Heart left ventricle (tissue), 16 donors: ENCODE measurements at regions not wholly inside any gene's neighbourhood (a gene's known extent, or its start where the extent isn't known, plus 50 kb on each side); places are given as distances from the start of the nearest gene placed in this dataset.

Experiments
- ATAC-seq, 4 donors: fragments of 200-7000 bp; cut with Tn5 transposase; one replicate each; pipeline ENCODE4 v1.9.1; 2020 to 2022; ENCODE audit warnings: moderate library complexity in 4 of 4, mild to moderate bottlenecking in 3 of 4, moderate number of reproducible peaks in 1 of 4
- DNase-seq, 5 donors: peaks; one replicate each; pipeline ENCODE4 v3.0.0-alpha.2; 2020
- H3K27ac ChIP-seq, 12 donors: fragments of 200-600 bp; sonication (generic) in 4 of 12; one replicate each; pipeline versions ENCODE4 v1.5.0 to v1.8.0; 2016 to 2022; ENCODE audit warnings: mild to moderate bottlenecking in 2 of 12
- H3K27me3 ChIP-seq, 9 donors: fragments of 200-600 bp; sonication (generic) in 2 of 9; one replicate each; pipeline versions ENCODE4 v1.5.1 to v1.8.0; 2016 to 2022; ENCODE audit warnings: mild to moderate bottlenecking in 3 of 9
- H3K36me3 ChIP-seq, 9 donors: fragments of 200-600 bp; sonication (generic) in 2 of 9; one replicate each; pipeline versions ENCODE4 v1.5.0 to v1.8.0; 2018 to 2022; ENCODE audit warnings: mild to moderate bottlenecking in 2 of 9
- H3K4me1 ChIP-seq, 12 donors: fragments of 200-600 bp; sonication (generic) in 4 of 12; one replicate each; pipeline versions ENCODE4 v1.5.0 to v1.8.0; 2016 to 2022; ENCODE audit warnings: mild to moderate bottlenecking in 3 of 12
- H3K4me3 ChIP-seq, 12 donors: fragments of 200-600 bp; sonication (generic) in 4 of 12; one replicate each; pipeline versions ENCODE4 v1.5.0 to v1.8.0; 2017 to 2022; ENCODE audit warnings: mild to moderate bottlenecking in 9 of 12, moderate library complexity in 4 of 12
- H3K9me3 ChIP-seq, 12 donors: fragments of 200-600 bp; sonication (generic) in 4 of 12; one replicate each; pipeline versions ENCODE4 v1.5.0 to v1.8.0; 2016 to 2022; ENCODE audit warnings: mild to moderate bottlenecking in 1 of 12
- CTCF ChIP-seq, 12 donors: fragments of 200-600 bp; sonication (generic) in 4 of 12; IDR thresholded peaks; one replicate each; pipeline versions ENCODE4 v1.5.0 to v1.8.0; 2018 to 2022; ENCODE audit warnings: antibody characterized with exemption in 12 of 12, mild to moderate bottlenecking in 5 of 12
- POLR2A ChIP-seq, 2 donors: fragments of 450-650 bp; IDR thresholded peaks; one replicate each; pipeline ENCODE4 v1.6.1; 2017; ENCODE audit warnings: antibody characterized with exemption in 2 of 2, mild to moderate bottlenecking in 2 of 2, moderate library complexity in 2 of 2
- WGBS, 4 donors: extraction: QIAGEN DNeasy Blood & Tissue Kit in 2 of 4; methylation state at CpG; one replicate each; pipeline versions ENCODE4 v1.1.5 to v1.1.7; 2013 to 2018; 5-methylcytosine and 5-hydroxymethylcytosine counted together
- intact Hi-C, 10 donors: fragments of 100-400 bp; cut with DNase I; formaldehyde crosslinking; loops; one replicate each; pipeline versions ENCODE4 v1.11.1 to v1.14.2; 2022
- donor health status: ischemic (EF 13 %, LVEDD 7.1; RV severe dilation, severe dysfunction).
- donor health status: healthy with polysubstance abuse.
- donor health status: DM: no; HTN: yes; CAD: no.
- donor health status: DM: no; HTN: no; CAD: no.
- donor health status: ischemic (EF 25% LVEDD 6.9; RV normal size, moderate dysfunction).
- donor health status: ischemic (EF 25% LVEDD 5.7; RV mildly dilated, moderate dysfunction).
- donor health status: healthy.
- donor health status: DM: yes; HTN: yes; CAD: no.
- donor health status: ischemic (EF 35%, LVEDD 5.7; RV mildly dilated, moderate dysfunction).
- donor health status: nonischemic (EF 11% LVEDD 7.7; RV severe dilation, severe dysfunction).
- donor health status: DM: yes; HTN: yes; CAD: no.
- donor health status: PGD.
- donor health status: ischemic (EF 29% LVEDD 5.4; RV normal size, mild dysfunction).
- donor health status: nonischemic (EF 23%, LVEDD 6.1; RV moderate dilation, normal function).

- DNase-seq (no peak), ATAC-seq (no peak)
- no peak overlapping the region for H3K27ac ChIP-seq
- 59 to 74% (median 65%) methylated on average over 3 of the region's 3 CpGs for WGBS, 4 donors
- H3K4me3 ChIP-seq = no peak overlapping the region
- no peaks in the 10 kb centered on the region for H3K4me1 ChIP-seq
- H3K36me3 ChIP-seq = no peaks in the 10 kb centered on the region
- no peaks in the 10 kb centered on the region for H3K27me3 ChIP-seq
- intact Hi-C loops = no loop called here
- no peaks in the 10 kb centered on the region for H3K9me3 ChIP-seq
- TF ChIP-seq CTCF (IDR thresholded peaks at IDR 0.05) (no peak), POLR2A (IDR thresholded peaks at IDR 0.05) (no peak)
Measured at GRCh38 chrX:21255032-21255618, 119.1 kb upstream of the CNKSR2 start.

- no peaks in the 10 kb centered on the region for H3K36me3 ChIP-seq
- ATAC-seq (no peak), DNase-seq (no peak)
- no peak for TF ChIP-seq POLR2A (IDR thresholded peaks at IDR 0.05)
- TF ChIP-seq CTCF (IDR thresholded peaks at IDR 0.05) = no peak
- no peak overlapping the region for H3K4me3 ChIP-seq
- WGBS, 4 donors = 60 to 88% (median 75%) methylated on average over 1 of the region's 1 CpG
- H3K4me1 ChIP-seq = no peaks in the 10 kb centered on the region
- H3K27me3 ChIP-seq = no peaks in the 10 kb centered on the region
- H3K27ac ChIP-seq = no peak overlapping the region
- peaks cover 0 to 30% (median 0%) of the 10 kb centered on the region in 12 donors for H3K9me3 ChIP-seq
- intact Hi-C loops = no loop called here
Measured at GRCh38 chrX:21266949-21267348, 107.3 kb upstream of the CNKSR2 start.

GRCh38 chrX:21276736-21277433 lies 97.3 kb upstream of the CNKSR2 start:
- no peak for TF ChIP-seq CTCF (IDR thresholded peaks at IDR 0.05)
- TF ChIP-seq POLR2A (IDR thresholded peaks at IDR 0.05) = no peak
- ATAC-seq (no peak), DNase-seq (no peak)
- H3K27me3 ChIP-seq = no peaks in the 10 kb centered on the region
- H3K36me3 ChIP-seq = no peaks in the 10 kb centered on the region
- H3K27ac ChIP-seq = no peak overlapping the region
- no peaks in the 10 kb centered on the region for H3K9me3 ChIP-seq
- H3K4me3 ChIP-seq = no peak overlapping the region
- no peaks in the 10 kb centered on the region for H3K4me1 ChIP-seq
- 70 to 84% (median 77%) methylated on average over 7 to 8 of the region's 8 CpGs for WGBS, 4 donors
- intact Hi-C loops = no loop called here

- peaks cover 0 to 3% (median 0%) of the 10 kb centered on the region in 12 donors for H3K9me3 ChIP-seq
- DNase-seq (no peak), ATAC-seq (no peak)
- H3K4me3 ChIP-seq = no peak overlapping the region
- H3K4me1 ChIP-seq = no peaks in the 10 kb centered on the region
- WGBS, 4 donors = 69 to 84% (median 77%) methylated on average over 2 of the region's 2 CpGs
- intact Hi-C loops = no loop called here
- no peak overlapping the region for H3K27ac ChIP-seq
- H3K27me3 ChIP-seq = no peaks in the 10 kb centered on the region
- no peak for TF ChIP-seq CTCF (IDR thresholded peaks at IDR 0.05)
- TF ChIP-seq POLR2A (IDR thresholded peaks at IDR 0.05) = no peak
- no peaks in the 10 kb centered on the region for H3K36me3 ChIP-seq
Measured at GRCh38 chrX:21289232-21289631, 85.0 kb upstream of the CNKSR2 start.
